SK-N-SH (cell line): ENCODE measurements at regions not wholly inside any gene's neighbourhood (a gene's known extent, or its start where the extent isn't known, plus 50 kb on each side); places are given as distances from the start of the nearest gene placed in this dataset.

ENCODE experiments used
- CTCF ChIA-PET: fragments of 300-600, 350-600 bp; formaldehyde crosslinking; extraction: SDS; loops from one replicate; lab custom pipeline; 2021; lab: Yijun Ruan, JAX
- POLR2A ChIA-PET: fragments of 350-600 bp; sonication (Branson Sonifier 250); formaldehyde crosslinking; extraction: SDS; loops from one replicate; lab custom pipeline; 2020; ENCODE audit warnings: antibody characterized with exemption, inconsistent platforms; lab: Yijun Ruan, JAX
- DNase-seq: peaks from one replicate; pipeline ENCODE4 v3.0.0; 2012
- H2AFZ ChIP-seq: fragments of 200-600 bp; sonication (generic); 2 replicates; pipeline ENCODE4 v1.8.1; 2016; ENCODE audit warnings: antibody characterized with exemption, mild to moderate bottlenecking, low read depth
- H3F3A ChIP-seq: fragments of 200-600 bp; sonication (generic); replicated peaks from 2 replicates; pipeline ENCODE3; 2016; ENCODE audit warnings: antibody characterized with exemption, mild to moderate bottlenecking; ENCODE audit not compliant: insufficient read depth
- H3K27ac ChIP-seq, 2 experiments: fragments of 200-500 bp in 1 of 2; fragments of 200-600 bp in 1 of 2; sonication (Bioruptor generic) in 1 of 2; sonication (generic), shearing (Covaris generic) in 1 of 2; 2 replicates each; pipeline versions ENCODE4 v1.5.1 to v1.6.1; 2014 to 2016; ENCODE audit warnings: low read depth in 2 of 2, inconsistent platforms in 1 of 2, low read length in 1 of 2, mild to moderate bottlenecking in 1 of 2, mixed read lengths in 1 of 2
- H3K27me3 ChIP-seq: fragments of 200-600 bp; sonication (generic), shearing (Covaris generic); 2 replicates; pipeline ENCODE4 v1.6.1; 2016; ENCODE audit warnings: mixed run types; ENCODE audit not compliant: insufficient read depth
- H3K36me3 ChIP-seq, 2 experiments: fragments of 200-500 bp in 1 of 2; fragments of 200-600 bp in 1 of 2; sonication (Bioruptor generic) in 1 of 2; sonication (generic) in 1 of 2; replicated peaks in 1 of 2; 2 replicates each; pipeline versions ENCODE3 to v1.5.1; 2014 to 2016; ENCODE audit warnings: low read length in 1 of 2, mild to moderate bottlenecking in 1 of 2; ENCODE audit not compliant: insufficient read depth in 2 of 2, control insufficient read depth in 1 of 2
- H3K4me1 ChIP-seq, 2 experiments: fragments of 200-500 bp in 1 of 2; fragments of 200-600 bp in 1 of 2; sonication (Bioruptor generic) in 1 of 2; sonication (generic), shearing (Covaris generic) in 1 of 2; 2 replicates each; pipeline versions ENCODE4 v1.5.1 to v1.6.1; 2014 to 2016; ENCODE audit warnings: low read depth in 1 of 2, low read length in 1 of 2, mixed run types in 1 of 2; ENCODE audit not compliant: insufficient read depth in 2 of 2, control insufficient read depth in 1 of 2
- H3K4me2 ChIP-seq: fragments of 200-600 bp; sonication (generic), shearing (Covaris generic); 2 replicates; pipeline ENCODE4 v1.6.1; 2017; ENCODE audit warnings: mixed run types
- H3K4me3 ChIP-seq, 2 experiments: fragments of 200-500 bp in 1 of 2; fragments of 200-600 bp in 1 of 2; sonication (Bioruptor generic) in 1 of 2; sonication (generic), shearing (Covaris generic) in 1 of 2; 2 replicates each; pipeline versions ENCODE4 v1.5.1 to v1.8.1; 2014 to 2016; ENCODE audit warnings: low read depth in 2 of 2, inconsistent platforms in 1 of 2, low read length in 1 of 2, mild to moderate bottlenecking in 1 of 2, mixed read lengths in 1 of 2, moderate library complexity in 1 of 2
- H3K79me2 ChIP-seq: fragments of 200-600 bp; sonication (generic); 2 replicates; pipeline ENCODE4 v1.8.1; 2017; ENCODE audit warnings: mild to moderate bottlenecking; ENCODE audit not compliant: insufficient read depth
- H3K9ac ChIP-seq: fragments of 200-600 bp; sonication (generic); 2 replicates; pipeline ENCODE4 v1.6.1; 2017; ENCODE audit warnings: mixed run types
- H3K9me2 ChIP-seq: fragments of 200-600 bp; sonication (generic); 2 replicates; pipeline ENCODE4 v1.6.1; 2017; ENCODE audit warnings: mixed run types
- H3K9me3 ChIP-seq: fragments of 200-600 bp; sonication (generic); 2 replicates; pipeline ENCODE4 v1.6.1; 2017; ENCODE audit warnings: mixed run types, mild to moderate bottlenecking, moderate library complexity
- H4K20me1 ChIP-seq: fragments of 200-600 bp; sonication (generic); 2 replicates; pipeline ENCODE4 v1.6.1; 2017; ENCODE audit warnings: mild to moderate bottlenecking, mixed run types; ENCODE audit not compliant: insufficient read depth
- EP300 ChIP-seq, 2 experiments: IDR thresholded peaks; 2 replicates each; pipeline versions ENCODE4 v1.4.0 to v1.6.1; 2012; ENCODE audit warnings: borderline replicate concordance in 1 of 2, low read depth in 1 of 2, low read length in 1 of 2
- FOXM1 ChIP-seq: IDR thresholded peaks from 2 replicates; pipeline ENCODE4 v1.4.0; 2012; ENCODE audit warnings: low read depth, mild to moderate bottlenecking
- GATA2 ChIP-seq: sonication (generic); formaldehyde crosslinking; IDR thresholded peaks from 2 replicates; pipeline ENCODE4 v1.5.0; 2020; ENCODE audit warnings: mild to moderate bottlenecking, missing genetic modification reagents
- MAX ChIP-seq: IDR thresholded peaks from 2 replicates; pipeline ENCODE4 v1.4.0; 2012; ENCODE audit warnings: low read depth
- MXI1 ChIP-seq: IDR thresholded peaks from 2 replicates; pipeline ENCODE4 v1.6.1; 2012; ENCODE audit warnings: mild to moderate bottlenecking, low read depth, low read length, improper control_type of control experiment
- NFIC ChIP-seq: IDR thresholded peaks from 2 replicates; pipeline ENCODE4 v1.4.0; 2012; ENCODE audit warnings: borderline replicate concordance
- NRF1 ChIP-seq: IDR thresholded peaks from 2 replicates; pipeline ENCODE4 v1.6.1; 2012; ENCODE audit warnings: low read depth, mild to moderate bottlenecking, low read length
- POLR2AphosphoS5 ChIP-seq: IDR thresholded peaks from 2 replicates; pipeline ENCODE4 v1.6.1; 2012; ENCODE audit warnings: low read depth, low read length
- RAD21 ChIP-seq: IDR thresholded peaks from 2 replicates; pipeline ENCODE4 v1.6.1; 2012; ENCODE audit warnings: mild to moderate bottlenecking, low read length
- RCOR1 ChIP-seq: fragments of 150-350 bp; IDR thresholded peaks from 2 replicates; pipeline ENCODE4 v1.6.1; 2017; ENCODE audit warnings: antibody characterized with exemption, low read length
- TAF1 ChIP-seq: IDR thresholded peaks from 2 replicates; pipeline ENCODE4 v1.6.1; 2012; ENCODE audit warnings: low read depth, mild to moderate bottlenecking, low read length, moderate library complexity, borderline replicate concordance
- TEAD4 ChIP-seq: IDR thresholded peaks from 2 replicates; pipeline ENCODE4 v1.4.0; 2012; ENCODE audit warnings: mild to moderate bottlenecking, borderline replicate concordance; ENCODE audit not compliant: insufficient read depth
- USF2 ChIP-seq: fragments of 150-350 bp; IDR thresholded peaks from 2 replicates; pipeline ENCODE4 v1.6.1; 2017; ENCODE audit warnings: antibody characterized with exemption, low read length, low read depth, borderline replicate concordance
- WGBS: methylation state at CpG from one replicate; pipeline ENCODE4 v1.1.6; 2017; ENCODE audit warnings: low lambda C conversion rate; 5-methylcytosine and 5-hydroxymethylcytosine counted together
- TF ChIP-seq, protein P1 (sequence below): IDR thresholded peaks from 2 replicates; pipeline ENCODE4 v1.6.1; 2012; ENCODE audit warnings: mild to moderate bottlenecking, low read depth, low read length, moderate library complexity

DNA sequence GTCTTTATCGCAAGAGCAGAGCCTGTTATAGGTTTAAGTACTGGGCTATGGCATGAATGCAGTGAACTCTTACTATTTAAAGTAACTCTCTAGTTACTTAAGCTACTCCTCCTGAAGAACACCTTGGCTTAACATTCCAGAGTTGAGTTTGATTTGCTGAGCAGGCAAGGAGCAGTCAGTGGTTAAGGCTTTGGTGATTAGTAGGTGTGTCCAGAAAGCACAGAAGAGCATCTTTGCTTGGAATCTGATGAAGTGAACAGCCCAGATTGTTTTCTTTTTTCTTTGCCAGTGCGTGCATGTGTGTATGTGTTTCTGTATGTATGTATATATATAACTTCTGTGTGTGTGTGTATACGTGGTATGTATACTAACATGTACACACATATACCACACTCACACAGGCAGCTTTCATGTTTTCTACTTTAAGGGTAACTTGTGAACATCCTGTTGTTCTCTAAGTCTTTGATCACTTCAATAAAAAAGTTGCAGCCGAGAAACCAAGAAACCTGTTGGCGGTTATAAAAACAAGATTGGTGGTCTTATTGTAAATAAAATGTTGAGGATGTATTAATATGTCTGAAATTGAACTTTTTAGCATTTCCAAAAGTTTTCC is 56.2 kb upstream of the TULP4 start:
- Histone ChIP-seq H4K20me1 (peaks cover 20% of the 10 kb centered on the region), H3K27ac (no peak overlapping the region), H3K4me2 (no peak overlapping the region), H3K4me3 (no peak overlapping the region), H3K9ac (no peak overlapping the region), H3K27me3 (no peaks in the 10 kb centered on the region), H3K4me1 (peaks cover 0 to 15% of the 10 kb centered on the region in 2 experiments; a peak in 2 of 4 replicates), H3F3A (peaks cover 6% of the 10 kb centered on the region), H2AFZ (no peak overlapping the region), H3K79me2 (peaks cover 98% of the 10 kb centered on the region), H3K9me2 (no peaks in the 10 kb centered on the region), H3K9me3 (no peaks in the 10 kb centered on the region), H3K36me3 (peaks cover 0 to 16% of the 10 kb centered on the region in 2 experiments)
- POLR2A ChIA-PET: no interaction called here
- DNase-seq: no peak
- WGBS: 96% methylated on average over 5 of the region's 5 CpGs
- TF ChIP-seq POLR2AphosphoS5 (no peak), NFIC (no peak), USF2 (no peak), MXI1 (no peak), GATA2 (no peak), TAF1 (no peak), TEAD4 (no peak), RAD21 (no peak)
- CTCF ChIA-PET: interaction anchor here (1.4 kb wide), 1 partner anchor 10 kb away, joined by 5 read pairs; no protein-coding TSS in a partner anchor

DNA sequence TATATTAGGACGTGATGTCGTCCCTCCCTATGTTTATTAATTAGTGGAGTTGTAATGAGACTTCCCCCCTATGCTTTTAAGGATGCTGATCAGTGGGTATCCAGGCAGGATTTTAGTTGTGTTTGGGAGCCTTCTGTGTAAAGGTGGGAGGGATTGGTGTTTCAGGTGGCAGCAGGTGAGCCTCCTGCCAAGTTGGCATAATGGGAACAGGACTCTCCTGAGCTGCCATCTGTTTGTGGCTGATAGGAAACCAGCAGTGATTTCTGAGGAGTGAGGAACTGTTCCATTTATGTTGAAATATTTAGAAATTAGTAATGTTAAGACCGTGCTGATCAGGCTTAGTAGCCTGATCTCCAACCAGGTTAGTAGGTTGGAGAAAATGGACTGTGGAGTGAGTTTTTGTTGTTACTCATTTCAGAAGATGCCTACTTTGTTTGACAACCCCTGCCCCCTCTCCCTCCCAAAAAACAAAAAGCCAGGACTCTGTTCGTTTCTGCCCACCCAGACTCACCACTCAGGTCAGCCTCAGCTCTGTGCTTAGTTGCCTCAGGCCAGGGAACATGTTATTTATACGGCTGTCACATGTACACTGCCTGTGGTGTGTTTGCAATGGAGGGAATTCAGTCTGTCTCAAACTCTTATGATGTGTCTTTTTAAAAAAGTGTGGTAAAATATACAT is 55.4 kb upstream of the TULP4 start:
- Histone ChIP-seq H2AFZ (no peak overlapping the region), H3K27ac (no peak overlapping the region), H3K4me3 (no peak overlapping the region), H4K20me1 (peaks cover 20% of the 10 kb centered on the region), H3K9me2 (no peaks in the 10 kb centered on the region), H3K9ac (no peak overlapping the region), H3K4me2 (no peak overlapping the region), H3K4me1 (peaks cover 0 to 15% of the 10 kb centered on the region in 2 experiments; a peak in 2 of 4 replicates), H3K36me3 (peaks cover 0 to 16% of the 10 kb centered on the region in 2 experiments), H3K9me3 (no peaks in the 10 kb centered on the region), H3K27me3 (no peaks in the 10 kb centered on the region), H3K79me2 (peaks cover 99% of the 10 kb centered on the region), H3F3A (peaks cover under 1% of the 10 kb centered on the region)
- CTCF ChIA-PET: interaction anchor here (1.4 kb wide), 1 partner anchor 9 kb away, joined by 5 read pairs; no protein-coding TSS in a partner anchor
- POLR2A ChIA-PET: no interaction called here
- peak; percentile 31 for DNase-seq
- 79% methylated on average over 5 of the region's 5 CpGs for WGBS
- TF ChIP-seq NRF1: no peak
- TF ChIP-seq RCOR1: no peak
- no peak for TF ChIP-seq MXI1
- TF ChIP-seq, protein P1, sequence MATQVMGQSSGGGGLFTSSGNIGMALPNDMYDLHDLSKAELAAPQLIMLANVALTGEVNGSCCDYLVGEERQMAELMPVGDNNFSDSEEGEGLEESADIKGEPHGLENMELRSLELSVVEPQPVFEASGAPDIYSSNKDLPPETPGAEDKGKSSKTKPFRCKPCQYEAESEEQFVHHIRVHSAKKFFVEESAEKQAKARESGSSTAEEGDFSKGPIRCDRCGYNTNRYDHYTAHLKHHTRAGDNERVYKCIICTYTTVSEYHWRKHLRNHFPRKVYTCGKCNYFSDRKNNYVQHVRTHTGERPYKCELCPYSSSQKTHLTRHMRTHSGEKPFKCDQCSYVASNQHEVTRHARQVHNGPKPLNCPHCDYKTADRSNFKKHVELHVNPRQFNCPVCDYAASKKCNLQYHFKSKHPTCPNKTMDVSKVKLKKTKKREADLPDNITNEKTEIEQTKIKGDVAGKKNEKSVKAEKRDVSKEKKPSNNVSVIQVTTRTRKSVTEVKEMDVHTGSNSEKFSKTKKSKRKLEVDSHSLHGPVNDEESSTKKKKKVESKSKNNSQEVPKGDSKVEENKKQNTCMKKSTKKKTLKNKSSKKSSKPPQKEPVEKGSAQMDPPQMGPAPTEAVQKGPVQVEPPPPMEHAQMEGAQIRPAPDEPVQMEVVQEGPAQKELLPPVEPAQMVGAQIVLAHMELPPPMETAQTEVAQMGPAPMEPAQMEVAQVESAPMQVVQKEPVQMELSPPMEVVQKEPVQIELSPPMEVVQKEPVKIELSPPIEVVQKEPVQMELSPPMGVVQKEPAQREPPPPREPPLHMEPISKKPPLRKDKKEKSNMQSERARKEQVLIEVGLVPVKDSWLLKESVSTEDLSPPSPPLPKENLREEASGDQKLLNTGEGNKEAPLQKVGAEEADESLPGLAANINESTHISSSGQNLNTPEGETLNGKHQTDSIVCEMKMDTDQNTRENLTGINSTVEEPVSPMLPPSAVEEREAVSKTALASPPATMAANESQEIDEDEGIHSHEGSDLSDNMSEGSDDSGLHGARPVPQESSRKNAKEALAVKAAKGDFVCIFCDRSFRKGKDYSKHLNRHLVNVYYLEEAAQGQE: no peak
- no peak for TF ChIP-seq GATA2
- no peak for TF ChIP-seq TEAD4
- TF ChIP-seq MAX: no peak
- no peak for TF ChIP-seq EP300 (IDR thresholded peaks at IDR 0.05; ENCODE audit: borderline replicate concordance in 1 of 2, low read depth in 1 of 2, low read length in 1 of 2)
- TF ChIP-seq FOXM1: no peak
